Heart right ventricle (tissue), 16 donors: ENCODE measurements at regions not wholly inside any gene's neighbourhood (a gene's known extent, or its start where the extent isn't known, plus 50 kb on each side); places are given as distances from the start of the nearest gene placed in this dataset.
A peak's percentile ranks its signal among the peaks of the same experiment; 100 is the strongest.

Source experiments
- ATAC-seq, 8 donors: fragments of 200-7000 bp; cut with Tn5 transposase; one replicate each; pipeline ENCODE4 v1.9.1; 2020; ENCODE audit warnings: mild to moderate bottlenecking in 8 of 8, moderate library complexity in 8 of 8, moderate number of reproducible peaks in 1 of 8
- DNase-seq, 2 donors: peaks; one replicate each; pipeline ENCODE4 v3.0.0-alpha.2; 2020
- H3K27ac ChIP-seq, 10 donors: fragments of 200-600 bp; sonication (generic) in 2 of 10; one replicate each; pipeline versions ENCODE4 v1.5.0 to v1.8.0; 2020 to 2022; ENCODE audit warnings: mild to moderate bottlenecking in 3 of 10
- H3K27me3 ChIP-seq, 7 donors: fragments of 200-600 bp; one replicate each; pipeline ENCODE4 v1.8.0; 2021 to 2022; ENCODE audit warnings: mild to moderate bottlenecking in 2 of 7
- H3K36me3 ChIP-seq, 9 donors: fragments of 200-600 bp; sonication (generic) in 1 of 9; one replicate each; pipeline versions ENCODE4 v1.5.0 to v1.8.0; 2020 to 2022; ENCODE audit warnings: mild to moderate bottlenecking in 2 of 9
- H3K4me1 ChIP-seq, 9 donors: fragments of 200-600 bp; sonication (generic) in 1 of 9; one replicate each; pipeline versions ENCODE4 v1.5.0 to v1.8.0; 2020 to 2022; ENCODE audit warnings: mild to moderate bottlenecking in 4 of 9
- H3K4me3 ChIP-seq, 10 donors: fragments of 200-600 bp; sonication (generic) in 2 of 10; one replicate each; pipeline versions ENCODE4 v1.5.0 to v1.8.0; 2020 to 2022; ENCODE audit warnings: mild to moderate bottlenecking in 7 of 10, moderate library complexity in 2 of 10
- H3K9me3 ChIP-seq, 11 donors: fragments of 200-600 bp in 10 of 11; sonication (generic) in 2 of 11; one replicate each; pipeline versions ENCODE4 v1.5.0 to v1.8.0; 2013 to 2022; ENCODE audit warnings: mild to moderate bottlenecking in 2 of 11, control low read depth in 1 of 11, moderate library complexity in 1 of 11
- CTCF ChIP-seq, 9 donors: fragments of 200-600 bp; sonication (generic) in 2 of 9; IDR thresholded peaks; one replicate each; pipeline versions ENCODE4 v1.5.0 to v1.8.0; 2021 to 2022; ENCODE audit warnings: antibody characterized with exemption in 9 of 9, mild to moderate bottlenecking in 5 of 9, moderate library complexity in 1 of 9
- WGBS, 2 donors: extraction: QIAGEN DNeasy Blood & Tissue Kit; methylation state at CpG; one replicate each; pipeline ENCODE4 v1.1.7; 2013; ENCODE audit warnings: inconsistent platforms in 1 of 2; 5-methylcytosine and 5-hydroxymethylcytosine counted together
- intact Hi-C, 10 donors: fragments of 100-400 bp; cut with DNase I; formaldehyde crosslinking; loops; one replicate each; pipeline versions ENCODE4 v1.11.1 to v1.14.2; 2022
- donor health status: Arrhythmogenic right ventricular cardiomyopathy.
- donor health status: ischemic (EF 13 %, LVEDD 7.1; RV severe dilation, severe dysfunction).
- donor health status: healthy with polysubstance abuse.
- donor health status: DM: no; HTN: yes; CAD: no.
- donor health status: DM: no; HTN: no; CAD: no.
- donor health status: ischemic (EF 25% LVEDD 6.9; RV normal size, moderate dysfunction).
- donor health status: ischemic (EF 25% LVEDD 5.7; RV mildly dilated, moderate dysfunction).
- donor health status: healthy.
- donor health status: DM: yes; HTN: yes; CAD: no.
- donor health status: Ischemic cardiomyopathy.
- donor health status: ischemic (EF 35%, LVEDD 5.7; RV mildly dilated, moderate dysfunction).
- donor health status: nonischemic (EF 11% LVEDD 7.7; RV severe dilation, severe dysfunction).
- donor health status: DM: yes; HTN: yes; CAD: no.
- donor health status: PGD.
- donor health status: ischemic (EF 29% LVEDD 5.4; RV normal size, mild dysfunction).
- donor health status: nonischemic (EF 23%, LVEDD 6.1; RV moderate dilation, normal function).

- Histone ChIP-seq H3K9me3 (no peaks in the 10 kb centered on the region), H3K27ac (no peak overlapping the region), H3K4me3 (no peak overlapping the region), H3K36me3 (no peaks in the 10 kb centered on the region), H3K27me3 (no peaks in the 10 kb centered on the region), H3K4me1 (peaks cover 7 to 87% (median 62%) of the 10 kb centered on the region in 9 donors)
- intact Hi-C loops, result no loop called here
- no peak for DNase-seq
- TF ChIP-seq CTCF (IDR thresholded peaks at IDR 0.05), result no peak
- 60 to 67% methylated on average over 3 of the region's 3 CpGs for WGBS, 2 donors
- ATAC-seq, result no peak
Measured at GRCh38 chr9:110111868-110112267, 96.1 kb downstream of the C9orf152 start.

DNA sequence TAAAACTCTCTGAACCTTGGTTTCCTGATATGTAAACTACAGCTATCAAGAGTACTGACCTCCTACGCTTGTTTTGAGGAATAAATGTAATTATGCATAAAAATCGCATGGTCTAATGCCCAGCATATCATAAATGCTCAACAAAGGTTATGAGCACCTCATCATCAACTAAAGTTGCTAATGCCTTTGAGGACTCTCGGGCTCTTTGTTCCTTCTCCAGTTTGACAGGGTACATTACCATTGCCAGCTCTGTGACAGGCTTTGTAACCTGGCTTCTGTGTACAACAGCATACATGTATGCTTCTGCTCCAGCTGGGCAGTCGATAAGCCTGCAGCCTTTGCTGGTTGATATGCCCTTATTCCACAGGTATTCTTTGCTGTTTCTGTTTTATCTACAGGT lies 95.2 kb downstream of the C9orf152 start:
- ATAC-seq (peak in 1 of 8 donors; percentile 60), DNase-seq (no peak)
- no peaks in the 10 kb centered on the region for H3K9me3 ChIP-seq
- peaks cover 7 to 91% (median 65%) of the 10 kb centered on the region in 9 donors for H3K4me1 ChIP-seq
- intact Hi-C loops, result no loop called here
- H3K36me3 ChIP-seq, result no peaks in the 10 kb centered on the region
- no peak for TF ChIP-seq CTCF (IDR thresholded peaks at IDR 0.05)
- H3K27ac ChIP-seq, result peak overlapping the region in 1 of 10 donors; percentile 86
- WGBS, 2 donors, result 69 to 78% methylated on average over 4 of the region's 4 CpGs
- no peak overlapping the region for H3K4me3 ChIP-seq
- H3K27me3 ChIP-seq, result no peaks in the 10 kb centered on the region

- H3K27me3 ChIP-seq, result no peaks in the 10 kb centered on the region
- ATAC-seq (peak in 5 of 8 donors; percentile 5 to 54 (median 15)), DNase-seq (no peak)
- peak overlapping the region in 2 of 10 donors; percentile 11 to 18 for H3K4me3 ChIP-seq
- H3K36me3 ChIP-seq, result peaks cover 0 to 8% (median 0%) of the 10 kb centered on the region in 9 donors
- no peak for TF ChIP-seq CTCF (IDR thresholded peaks at IDR 0.05)
- H3K9me3 ChIP-seq, result no peaks in the 10 kb centered on the region
- intact Hi-C loops, result no loop called here
- H3K27ac ChIP-seq, result peak overlapping the region in 9 of 10 donors; percentile 3 to 86 (median 58)
- 57 to 63% methylated on average over 10 of the region's 10 CpGs for WGBS, 2 donors
- H3K4me1 ChIP-seq, result peaks cover 7 to 83% (median 59%) of the 10 kb centered on the region in 9 donors
Measured at GRCh38 chr9:110114086-110114858, 93.7 kb downstream of the C9orf152 start.

DNA sequence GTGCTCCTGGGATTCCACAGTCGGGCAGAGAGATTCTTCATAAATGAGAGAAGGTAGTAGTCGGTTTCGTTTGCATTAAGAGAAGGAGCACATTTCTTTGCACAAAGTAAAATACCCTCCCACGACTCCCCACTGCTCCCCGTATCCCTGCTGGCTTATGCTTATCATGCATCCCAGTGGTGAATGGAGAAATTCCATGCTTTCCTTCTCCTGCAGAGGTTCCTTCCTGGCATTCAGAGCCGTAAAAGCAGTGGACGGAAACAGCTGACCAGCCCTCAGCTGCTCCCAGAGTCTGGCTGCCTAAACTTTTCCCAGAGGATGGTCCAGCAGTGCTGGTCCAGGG lies 93.1 kb downstream of the C9orf152 start:
- peak in 1 of 2 donors; percentile 56 for DNase-seq

More for the DNA sequence above, 93.1 kb downstream of the C9orf152 start:
- intact Hi-C loops, result no loop called here
- Histone ChIP-seq H3K36me3 (peaks cover 0 to 8% (median 0%) of the 10 kb centered on the region in 9 donors), H3K4me1 (peaks cover 7 to 78% (median 53%) of the 10 kb centered on the region in 9 donors), H3K27me3 (no peaks in the 10 kb centered on the region), H3K9me3 (no peaks in the 10 kb centered on the region), H3K4me3 (peak overlapping the region in 2 of 10 donors; percentile 11 to 18), H3K27ac (peak overlapping the region in 9 of 10 donors; percentile 3 to 86 (median 58))
- no peak for TF ChIP-seq CTCF (IDR thresholded peaks at IDR 0.05)
- 24 to 25% methylated on average over 7 of the region's 7 CpGs for WGBS, 2 donors
- ATAC-seq, result peak; percentile 56 to 88 (median 74)
